Panc1 (cell line): ENCODE measurements at regions not wholly inside any gene's neighbourhood (a gene's known extent, or its start where the extent isn't known, plus 50 kb on each side); places are given as distances from the start of the nearest gene placed in this dataset.

ENCODE experiments used
- POLR2AphosphoS5 ChIP-seq: IDR thresholded peaks from 2 replicates; pipeline ENCODE4 v1.6.1; 2012; ENCODE audit warnings: mild to moderate bottlenecking, low read depth, low read length, moderate library complexity
- TF ChIP-seq, protein P1 (sequence below): fragments of 450-650 bp; IDR thresholded peaks from 2 replicates; pipeline ENCODE4 v1.5.1; 2017; ENCODE audit warnings: mild to moderate bottlenecking

DNA sequence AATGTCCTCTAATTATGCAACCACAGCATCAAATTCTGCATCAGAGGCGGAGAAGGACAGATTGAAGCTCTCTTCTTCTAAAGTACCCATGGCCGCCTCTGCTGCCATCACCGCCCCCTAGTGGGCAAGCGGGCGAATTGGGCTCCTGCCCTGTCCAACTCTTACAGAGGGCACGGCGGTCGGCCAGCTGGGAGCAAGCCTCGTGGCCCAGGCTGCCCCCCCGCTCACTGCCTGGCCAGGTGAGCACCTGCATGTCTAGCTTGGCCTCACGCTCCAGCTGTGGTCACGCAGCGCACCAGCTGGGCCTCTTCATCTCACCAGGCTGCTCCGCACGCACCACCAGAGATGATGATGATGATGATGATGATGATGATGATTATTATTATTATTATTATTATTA is 146.1 kb upstream of the TOM1L1 start:
- TF ChIP-seq, protein P1, sequence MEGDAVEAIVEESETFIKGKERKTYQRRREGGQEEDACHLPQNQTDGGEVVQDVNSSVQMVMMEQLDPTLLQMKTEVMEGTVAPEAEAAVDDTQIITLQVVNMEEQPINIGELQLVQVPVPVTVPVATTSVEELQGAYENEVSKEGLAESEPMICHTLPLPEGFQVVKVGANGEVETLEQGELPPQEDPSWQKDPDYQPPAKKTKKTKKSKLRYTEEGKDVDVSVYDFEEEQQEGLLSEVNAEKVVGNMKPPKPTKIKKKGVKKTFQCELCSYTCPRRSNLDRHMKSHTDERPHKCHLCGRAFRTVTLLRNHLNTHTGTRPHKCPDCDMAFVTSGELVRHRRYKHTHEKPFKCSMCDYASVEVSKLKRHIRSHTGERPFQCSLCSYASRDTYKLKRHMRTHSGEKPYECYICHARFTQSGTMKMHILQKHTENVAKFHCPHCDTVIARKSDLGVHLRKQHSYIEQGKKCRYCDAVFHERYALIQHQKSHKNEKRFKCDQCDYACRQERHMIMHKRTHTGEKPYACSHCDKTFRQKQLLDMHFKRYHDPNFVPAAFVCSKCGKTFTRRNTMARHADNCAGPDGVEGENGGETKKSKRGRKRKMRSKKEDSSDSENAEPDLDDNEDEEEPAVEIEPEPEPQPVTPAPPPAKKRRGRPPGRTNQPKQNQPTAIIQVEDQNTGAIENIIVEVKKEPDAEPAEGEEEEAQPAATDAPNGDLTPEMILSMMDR = peak; percentile 40
- no peak for TF ChIP-seq POLR2AphosphoS5
